SK-N-SH (cell line): ENCODE measurements at regions not wholly inside any gene's neighbourhood (a gene's known extent, or its start where the extent isn't known, plus 50 kb on each side); places are given as distances from the start of the nearest gene placed in this dataset.

Experiments
- CTCF ChIA-PET: fragments of 300-600, 350-600 bp; formaldehyde crosslinking; extraction: SDS; loops from one replicate; lab custom pipeline; 2021; lab: Yijun Ruan, JAX
- POLR2A ChIA-PET: fragments of 350-600 bp; sonication (Branson Sonifier 250); formaldehyde crosslinking; extraction: SDS; loops from one replicate; lab custom pipeline; 2020; ENCODE audit warnings: antibody characterized with exemption, inconsistent platforms; lab: Yijun Ruan, JAX
- DNase-seq: peaks from one replicate; pipeline ENCODE4 v3.0.0; 2012
- H2AFZ ChIP-seq: fragments of 200-600 bp; sonication (generic); 2 replicates; pipeline ENCODE4 v1.8.1; 2016; ENCODE audit warnings: antibody characterized with exemption, mild to moderate bottlenecking, low read depth
- H3F3A ChIP-seq: fragments of 200-600 bp; sonication (generic); replicated peaks from 2 replicates; pipeline ENCODE3; 2016; ENCODE audit warnings: antibody characterized with exemption, mild to moderate bottlenecking; ENCODE audit not compliant: insufficient read depth
- H3K27ac ChIP-seq, 2 experiments: fragments of 200-500 bp in 1 of 2; fragments of 200-600 bp in 1 of 2; sonication (Bioruptor generic) in 1 of 2; sonication (generic), shearing (Covaris generic) in 1 of 2; 2 replicates each; pipeline versions ENCODE4 v1.5.1 to v1.6.1; 2014 to 2016; ENCODE audit warnings: low read depth in 2 of 2, inconsistent platforms in 1 of 2, low read length in 1 of 2, mild to moderate bottlenecking in 1 of 2, mixed read lengths in 1 of 2
- H3K27me3 ChIP-seq: fragments of 200-600 bp; sonication (generic), shearing (Covaris generic); 2 replicates; pipeline ENCODE4 v1.6.1; 2016; ENCODE audit warnings: mixed run types; ENCODE audit not compliant: insufficient read depth
- H3K36me3 ChIP-seq, 2 experiments: fragments of 200-500 bp in 1 of 2; fragments of 200-600 bp in 1 of 2; sonication (Bioruptor generic) in 1 of 2; sonication (generic) in 1 of 2; replicated peaks in 1 of 2; 2 replicates each; pipeline versions ENCODE3 to v1.5.1; 2014 to 2016; ENCODE audit warnings: low read length in 1 of 2, mild to moderate bottlenecking in 1 of 2; ENCODE audit not compliant: insufficient read depth in 2 of 2, control insufficient read depth in 1 of 2
- H3K4me1 ChIP-seq, 2 experiments: fragments of 200-500 bp in 1 of 2; fragments of 200-600 bp in 1 of 2; sonication (Bioruptor generic) in 1 of 2; sonication (generic), shearing (Covaris generic) in 1 of 2; 2 replicates each; pipeline versions ENCODE4 v1.5.1 to v1.6.1; 2014 to 2016; ENCODE audit warnings: low read depth in 1 of 2, low read length in 1 of 2, mixed run types in 1 of 2; ENCODE audit not compliant: insufficient read depth in 2 of 2, control insufficient read depth in 1 of 2
- H3K4me2 ChIP-seq: fragments of 200-600 bp; sonication (generic), shearing (Covaris generic); 2 replicates; pipeline ENCODE4 v1.6.1; 2017; ENCODE audit warnings: mixed run types
- H3K4me3 ChIP-seq, 2 experiments: fragments of 200-500 bp in 1 of 2; fragments of 200-600 bp in 1 of 2; sonication (Bioruptor generic) in 1 of 2; sonication (generic), shearing (Covaris generic) in 1 of 2; 2 replicates each; pipeline versions ENCODE4 v1.5.1 to v1.8.1; 2014 to 2016; ENCODE audit warnings: low read depth in 2 of 2, inconsistent platforms in 1 of 2, low read length in 1 of 2, mild to moderate bottlenecking in 1 of 2, mixed read lengths in 1 of 2, moderate library complexity in 1 of 2
- H3K79me2 ChIP-seq: fragments of 200-600 bp; sonication (generic); 2 replicates; pipeline ENCODE4 v1.8.1; 2017; ENCODE audit warnings: mild to moderate bottlenecking; ENCODE audit not compliant: insufficient read depth
- H3K9ac ChIP-seq: fragments of 200-600 bp; sonication (generic); 2 replicates; pipeline ENCODE4 v1.6.1; 2017; ENCODE audit warnings: mixed run types
- H3K9me2 ChIP-seq: fragments of 200-600 bp; sonication (generic); 2 replicates; pipeline ENCODE4 v1.6.1; 2017; ENCODE audit warnings: mixed run types
- H3K9me3 ChIP-seq: fragments of 200-600 bp; sonication (generic); 2 replicates; pipeline ENCODE4 v1.6.1; 2017; ENCODE audit warnings: mixed run types, mild to moderate bottlenecking, moderate library complexity
- H4K20me1 ChIP-seq: fragments of 200-600 bp; sonication (generic); 2 replicates; pipeline ENCODE4 v1.6.1; 2017; ENCODE audit warnings: mild to moderate bottlenecking, mixed run types; ENCODE audit not compliant: insufficient read depth
- CTCF ChIP-seq: fragments of 200-600 bp; sonication (generic); IDR thresholded peaks from 2 replicates; pipeline ENCODE4 v1.6.1; 2017; ENCODE audit warnings: antibody characterized with exemption, mild to moderate bottlenecking, moderate library complexity
- ELF1 ChIP-seq: IDR thresholded peaks from 2 replicates; pipeline ENCODE4 v1.4.0; 2012
- FOSL2 ChIP-seq: IDR thresholded peaks from 2 replicates; pipeline ENCODE4 v1.4.0; 2012; ENCODE audit warnings: low read depth, mild to moderate bottlenecking, moderate library complexity, borderline replicate concordance
- FOXM1 ChIP-seq: IDR thresholded peaks from 2 replicates; pipeline ENCODE4 v1.4.0; 2012; ENCODE audit warnings: low read depth, mild to moderate bottlenecking
- GABPA ChIP-seq: IDR thresholded peaks from 2 replicates; pipeline ENCODE4 v1.4.0; 2012; ENCODE audit warnings: low read depth, mild to moderate bottlenecking
- GATA2 ChIP-seq: sonication (generic); formaldehyde crosslinking; IDR thresholded peaks from 2 replicates; pipeline ENCODE4 v1.5.0; 2020; ENCODE audit warnings: mild to moderate bottlenecking, missing genetic modification reagents
- NFIC ChIP-seq: IDR thresholded peaks from 2 replicates; pipeline ENCODE4 v1.4.0; 2012; ENCODE audit warnings: borderline replicate concordance
- RAD21 ChIP-seq: IDR thresholded peaks from 2 replicates; pipeline ENCODE4 v1.6.1; 2012; ENCODE audit warnings: mild to moderate bottlenecking, low read length
- REST ChIP-seq: IDR thresholded peaks from 2 replicates; pipeline ENCODE4 v1.6.1; 2012; ENCODE audit warnings: mild to moderate bottlenecking, low read depth, low read length, moderate library complexity
- RXRA ChIP-seq: IDR thresholded peaks from 2 replicates; pipeline ENCODE4 v1.4.0; 2012; ENCODE audit warnings: low read depth, mild to moderate bottlenecking, borderline replicate concordance
- SIN3A ChIP-seq: IDR thresholded peaks from 2 replicates; pipeline ENCODE4 v1.6.1; 2012; ENCODE audit warnings: low read depth, mild to moderate bottlenecking, low read length, moderate library complexity, borderline replicate concordance
- TCF12 ChIP-seq: IDR thresholded peaks from 2 replicates; pipeline ENCODE4 v1.4.0; 2012
- TEAD4 ChIP-seq: IDR thresholded peaks from 2 replicates; pipeline ENCODE4 v1.4.0; 2012; ENCODE audit warnings: mild to moderate bottlenecking, borderline replicate concordance; ENCODE audit not compliant: insufficient read depth
- YY1 ChIP-seq: IDR thresholded peaks from 2 replicates; pipeline ENCODE4 v1.4.0; 2012; ENCODE audit warnings: low read depth, mild to moderate bottlenecking
- ZBTB33 ChIP-seq: IDR thresholded peaks from 2 replicates; pipeline ENCODE4 v1.4.0; 2012; ENCODE audit warnings: low read depth, borderline replicate concordance
- WGBS: methylation state at CpG from one replicate; pipeline ENCODE4 v1.1.6; 2017; ENCODE audit warnings: low lambda C conversion rate; 5-methylcytosine and 5-hydroxymethylcytosine counted together

GRCh38 chr10:83691791-83692596 is 447.3 kb upstream of the GHITM start:
- DNase-seq: no peak
- H4K20me1 ChIP-seq: no peaks in the 10 kb centered on the region
- H3K9me2 ChIP-seq: no peaks in the 10 kb centered on the region
- H3K36me3 ChIP-seq: no peaks in the 10 kb centered on the region
- no peaks in the 10 kb centered on the region for H3F3A ChIP-seq
- POLR2A ChIA-PET: no interaction called here
- no peaks in the 10 kb centered on the region for H3K9me3 ChIP-seq
- 22% methylated on average over 2 of the region's 2 CpGs for WGBS
- no peak overlapping the region for H2AFZ ChIP-seq
- H3K9ac ChIP-seq: no peak overlapping the region
- no peak overlapping the region for H3K4me3 ChIP-seq
- TF ChIP-seq REST (no peak), YY1 (no peak), SIN3A (no peak), NFIC (no peak), FOSL2 (no peak), TEAD4 (no peak), TCF12 (no peak), FOXM1 (no peak), RAD21 (no peak), ZBTB33 (no peak), RXRA (no peak), ELF1 (no peak), CTCF (no peak), GABPA (no peak), GATA2 (CRISPR knock-in tag) (no peak)
- H3K79me2 ChIP-seq: no peaks in the 10 kb centered on the region
- H3K27ac ChIP-seq: no peak overlapping the region
- no peak overlapping the region for H3K4me2 ChIP-seq
- H3K4me1 ChIP-seq: no peaks in the 10 kb centered on the region
- no peaks in the 10 kb centered on the region for H3K27me3 ChIP-seq
- CTCF ChIA-PET: no interaction called here
